Renal cortical epithelial cell (primary cell): ENCODE measurements at regions not wholly inside any gene's neighbourhood (a gene's known extent, or its start where the extent isn't known, plus 50 kb on each side); places are given as distances from the start of the nearest gene placed in this dataset.
"Not testable (repeated sequence)": the region's sequence is repeated elsewhere in the genome, so short reads cannot be mapped to it uniquely, and the experiment has no call there.

Source experiments
- DNase-seq: peaks from one replicate; pipeline ENCODE4 v3.0.0-alpha.2; 2011; ENCODE audit warnings: low read depth

DNA sequence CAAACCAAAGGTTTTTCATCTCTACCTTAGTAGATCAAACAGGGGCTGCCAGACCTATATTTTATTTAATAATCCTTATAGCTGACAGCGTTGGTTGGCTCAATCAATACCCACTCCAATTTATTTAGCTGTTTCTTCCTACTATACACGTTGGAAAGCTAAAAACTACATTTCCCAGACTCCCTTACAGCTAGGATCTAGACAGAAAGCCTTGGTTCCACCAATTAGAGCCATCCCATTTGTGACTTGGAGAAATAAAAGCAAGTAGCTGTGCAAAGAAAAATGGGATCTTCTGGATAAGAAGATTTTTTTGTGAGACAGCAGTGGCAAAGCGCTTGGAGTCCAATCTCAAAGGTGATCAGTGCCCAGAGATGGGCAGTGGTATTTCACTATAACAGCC lies 331.3 kb upstream of the MEIS1 start:
- no peak for DNase-seq

DNA sequence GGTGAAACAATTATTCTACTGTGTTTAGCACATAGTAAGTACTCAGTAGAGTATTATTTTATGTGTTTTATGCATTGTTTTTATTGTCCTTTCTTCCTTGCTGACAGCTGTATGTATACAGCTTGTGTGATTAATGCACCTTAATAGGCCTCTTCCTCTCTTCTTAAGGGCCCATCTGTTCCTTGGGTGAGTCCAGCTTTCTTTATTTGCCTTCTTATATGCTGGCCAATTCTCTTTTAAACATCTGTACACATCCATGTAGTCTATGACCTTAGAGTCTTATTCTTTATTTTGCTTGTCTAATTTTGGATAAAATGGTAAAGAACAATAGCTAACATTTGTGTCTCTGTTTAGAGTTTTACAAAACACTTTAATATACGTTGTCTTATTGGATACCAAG lies 333.7 kb upstream of the MEIS1 start:
- DNase-seq: no peak

DNA sequence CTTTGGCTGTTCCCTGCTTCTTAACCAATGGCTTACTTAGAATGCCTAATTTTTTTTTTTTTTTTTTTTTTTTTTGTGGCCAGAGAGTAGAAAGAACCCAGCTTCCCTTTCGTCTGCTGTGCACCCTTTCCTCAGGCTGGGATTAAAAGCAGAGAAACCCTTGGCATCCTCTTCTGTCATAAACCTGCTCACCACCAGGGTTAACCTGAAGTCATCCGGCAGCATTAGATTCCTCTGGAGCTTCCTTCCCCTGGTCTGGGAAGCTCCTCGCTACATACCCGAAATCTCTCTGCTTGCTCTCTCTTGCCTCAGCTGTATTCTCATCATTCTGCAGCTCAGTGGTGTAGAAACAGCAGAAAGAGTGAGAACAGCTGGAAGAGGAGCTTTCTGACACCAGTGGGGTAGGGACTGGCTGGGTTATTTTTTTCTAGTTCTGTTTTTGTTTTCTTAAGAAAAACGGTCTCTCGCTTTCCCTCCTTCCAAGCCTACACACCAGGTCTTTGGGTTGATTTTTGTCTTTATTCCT lies 339.0 kb upstream of the MEIS1 start:
- no peak for DNase-seq

DNA sequence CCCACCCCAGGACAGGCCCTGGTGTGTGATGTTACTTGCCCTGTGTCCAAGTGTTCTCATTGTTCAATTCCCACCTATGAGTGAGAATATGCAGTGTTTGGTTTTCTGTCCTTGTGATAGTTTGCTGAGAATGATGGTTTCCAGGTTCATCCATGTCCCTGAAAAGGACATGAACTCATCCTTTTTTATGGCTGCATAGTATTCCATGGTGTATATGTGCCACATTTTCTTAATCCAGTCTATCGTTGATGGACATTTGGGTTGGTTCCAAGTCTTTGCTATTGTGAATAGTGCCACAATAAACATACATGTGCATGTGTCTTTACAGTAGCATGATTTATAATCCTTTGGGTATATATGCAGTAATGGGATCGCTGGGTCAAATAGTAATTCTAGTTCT lies 340.2 kb upstream of the MEIS1 start:
- DNase-seq: not testable (repeated sequence)

DNA sequence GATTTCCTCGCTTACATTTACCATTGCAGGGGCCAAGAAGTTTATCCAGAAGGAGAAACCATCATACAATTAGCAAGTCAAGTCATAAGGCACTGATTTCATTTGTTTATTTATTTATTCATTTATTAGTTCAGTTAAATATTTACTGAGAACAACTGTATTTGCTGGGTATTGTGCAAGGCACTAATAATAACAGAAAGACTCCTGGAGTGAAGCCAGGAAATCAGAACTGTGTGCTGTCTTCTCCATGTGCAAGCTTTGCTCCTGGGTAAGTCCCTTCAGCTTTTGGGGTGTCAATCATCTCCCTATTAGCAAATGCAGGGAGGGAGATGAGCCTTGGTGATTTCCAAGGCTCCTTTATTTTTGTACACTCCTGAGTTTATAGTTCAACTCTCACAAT lies 341.6 kb upstream of the MEIS1 start:
- DNase-seq: no peak

DNA sequence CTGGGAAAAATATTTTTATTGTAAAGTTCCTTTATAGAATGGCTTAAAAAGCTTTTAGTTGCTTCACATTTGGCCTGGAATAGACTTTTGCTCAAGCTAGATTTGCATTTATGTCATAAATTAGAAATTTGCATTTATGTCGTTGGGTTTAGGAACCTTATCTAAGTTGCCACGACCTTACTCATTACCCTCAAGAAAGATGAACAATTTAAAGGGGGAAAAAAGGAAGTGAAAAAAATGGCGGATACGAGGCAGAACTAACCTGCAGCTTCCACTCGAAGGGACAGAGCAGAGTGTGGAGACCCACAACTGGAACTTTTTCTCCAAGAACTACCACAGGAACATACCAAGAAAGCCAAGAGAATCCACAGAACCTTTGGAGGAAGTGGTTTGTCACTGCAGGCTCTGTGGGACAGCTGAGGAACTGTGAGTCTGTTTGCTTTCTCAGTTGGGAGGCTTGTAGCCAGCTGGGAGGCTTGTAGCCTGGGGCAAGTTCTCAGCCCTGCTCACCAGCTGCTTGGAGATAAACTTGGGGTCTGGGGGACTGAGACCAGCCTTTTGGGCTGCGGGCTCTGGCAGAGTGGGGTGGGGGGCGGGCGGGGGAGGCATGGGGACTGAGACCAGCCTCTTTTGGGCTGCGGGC lies 349.9 kb upstream of the MEIS1 start:
- DNase-seq: no peak

DNA sequence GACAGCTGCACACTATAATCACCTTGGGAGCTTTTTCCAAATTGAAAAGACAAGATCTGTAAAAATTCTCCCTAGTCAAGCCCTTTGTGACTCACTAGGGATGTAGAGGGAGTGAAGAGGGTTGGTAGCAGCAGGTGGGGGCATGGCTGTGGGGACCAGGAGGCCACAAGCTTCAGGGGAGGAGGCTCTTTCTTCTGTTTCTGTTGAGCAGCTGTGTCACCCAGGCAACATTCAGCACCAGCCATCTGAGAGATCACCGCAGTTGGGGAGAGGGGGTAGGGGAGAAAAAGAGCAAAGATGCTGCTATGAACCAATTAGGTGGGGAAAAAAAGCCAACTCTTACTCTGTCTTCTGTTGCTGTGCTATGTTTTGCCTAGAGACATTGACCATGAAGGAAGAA lies 352.3 kb upstream of the MEIS1 start:
- no peak for DNase-seq

DNA sequence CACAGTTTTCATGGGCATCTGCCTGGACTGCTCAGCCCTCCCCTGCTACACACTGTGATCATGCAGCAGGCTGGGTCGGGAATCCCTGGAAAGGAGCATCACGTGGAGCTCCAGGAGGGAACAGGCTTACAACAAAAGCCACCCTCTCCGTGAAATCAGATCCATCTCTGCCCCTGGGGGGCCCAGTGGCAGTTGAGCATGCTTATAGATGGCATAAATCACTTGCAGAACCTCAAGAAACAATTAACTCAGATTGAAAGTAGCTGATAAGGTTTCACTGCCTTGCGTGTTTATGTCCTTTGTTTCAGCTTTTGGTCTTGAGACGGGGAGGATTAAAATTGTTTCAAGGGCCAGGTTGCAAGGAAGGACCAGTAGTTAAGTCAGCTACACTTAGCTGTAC lies 354.8 kb upstream of the MEIS1 start:
- no peak for DNase-seq

DNA sequence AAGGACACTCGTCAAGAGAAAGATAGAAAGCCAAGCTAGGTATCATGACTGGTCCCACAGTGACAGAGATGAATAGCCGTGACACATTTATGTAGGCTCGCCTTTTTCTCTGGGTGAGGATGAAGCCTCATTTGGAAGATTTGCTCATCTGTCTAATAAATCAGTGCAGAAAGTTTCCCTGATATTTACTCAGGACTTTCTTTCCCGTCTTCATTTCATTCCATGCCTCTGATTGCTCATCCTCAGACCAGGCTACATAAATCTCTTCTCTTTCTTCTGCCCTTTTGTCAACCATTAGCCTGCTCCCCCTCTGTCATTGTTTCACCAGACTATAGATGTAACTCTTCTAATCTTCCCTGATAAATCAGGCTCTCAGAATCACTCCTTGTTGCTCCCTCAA lies 361.8 kb upstream of the MEIS1 start:
- DNase-seq: no peak

DNA sequence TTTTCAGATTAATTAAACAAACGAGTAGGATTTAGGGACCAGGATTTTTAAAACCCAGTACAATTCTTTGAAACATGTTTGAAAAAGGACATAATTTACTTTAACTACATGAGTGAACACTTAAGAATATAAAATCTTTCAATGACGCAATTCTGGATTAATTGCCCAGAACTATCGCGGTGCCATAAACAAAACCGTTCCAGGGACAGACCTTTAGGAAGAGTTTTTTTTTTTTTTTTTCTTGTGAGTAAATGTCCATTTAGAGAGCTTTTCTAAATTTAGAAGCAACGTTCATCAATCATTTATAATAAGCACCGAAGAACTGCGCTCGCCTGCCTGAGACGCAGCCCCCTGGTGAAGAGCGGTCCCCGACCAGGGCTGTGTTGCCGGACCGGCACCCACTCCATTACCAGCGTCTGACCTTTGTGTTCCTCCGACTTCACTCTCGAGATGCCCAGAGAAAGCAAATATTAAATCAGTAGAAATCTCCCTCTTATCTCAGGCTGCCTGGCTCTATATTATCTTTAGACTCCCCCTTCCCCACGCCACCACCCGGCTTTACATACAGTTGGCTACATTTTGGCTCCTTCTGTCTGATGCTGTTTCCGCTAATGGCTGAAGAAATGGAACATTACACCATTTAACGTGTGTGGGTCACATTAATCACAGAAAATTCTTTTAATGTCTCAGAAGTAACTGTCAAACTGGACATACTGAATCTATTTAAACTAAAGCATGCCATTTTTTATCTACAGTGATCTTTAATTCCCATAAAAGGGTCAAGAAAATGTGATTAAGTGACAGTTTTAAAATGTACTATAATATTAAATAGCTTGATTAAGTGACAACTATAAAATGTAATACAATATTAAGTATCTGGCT lies 364.0 kb upstream of the MEIS1 start:
- DNase-seq: no peak

DNA sequence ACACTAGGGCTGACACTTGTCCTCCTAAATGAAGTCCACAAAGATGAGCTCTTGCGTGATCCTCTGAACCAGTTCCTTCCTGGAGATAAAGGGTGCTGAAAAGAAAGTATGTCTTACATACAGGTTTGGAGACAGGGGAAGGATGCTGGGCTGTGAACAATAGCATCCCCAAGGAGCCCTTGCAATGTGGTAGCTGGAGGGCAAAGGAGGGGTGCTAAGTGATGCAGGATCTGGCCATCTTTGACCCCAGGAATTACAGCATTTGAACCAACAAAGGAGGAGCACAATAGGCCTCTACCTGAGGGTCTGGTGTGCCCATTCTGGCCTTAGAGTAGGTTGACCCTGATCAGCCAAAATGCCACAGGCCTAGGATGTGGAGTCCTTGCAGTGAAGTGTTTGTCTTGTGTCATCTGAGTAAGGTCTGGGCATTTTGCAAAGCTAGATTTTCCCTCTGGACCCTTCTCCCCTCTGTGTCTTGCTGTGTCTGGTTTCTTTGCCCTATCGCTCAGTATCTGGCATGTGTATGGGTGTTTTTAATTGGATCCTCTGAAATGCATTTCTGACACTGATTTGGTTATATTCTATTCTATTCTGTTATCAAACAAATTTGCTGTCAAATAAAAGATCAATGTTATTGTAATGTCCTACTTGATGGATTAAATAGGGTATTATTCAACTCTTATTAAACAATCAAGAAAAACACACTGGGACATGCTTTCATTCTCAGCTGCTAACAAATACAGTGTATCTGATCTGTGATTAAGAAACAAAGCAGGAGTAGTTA lies 364.8 kb upstream of the MEIS1 start:
- DNase-seq: no peak

DNA sequence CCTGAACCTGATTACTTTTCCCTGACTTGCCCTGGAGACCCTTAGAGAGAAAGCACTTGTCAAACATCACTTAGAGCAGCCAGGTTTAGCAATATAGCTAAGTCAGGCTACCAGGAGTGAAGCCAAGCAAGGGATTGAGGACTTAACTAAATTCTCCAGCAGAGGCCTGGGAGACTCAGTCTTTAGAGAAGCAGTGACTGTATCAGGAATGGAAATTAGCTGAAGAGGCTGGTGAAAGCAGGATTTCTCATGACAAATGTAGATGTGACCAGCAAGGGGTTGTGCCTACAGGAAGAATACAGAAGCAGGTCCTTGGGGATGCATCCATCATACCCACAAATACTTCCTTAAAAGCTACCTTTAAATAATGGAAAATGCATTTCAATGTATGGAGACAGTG lies 368.9 kb upstream of the MEIS1 start:
- no peak for DNase-seq

DNA sequence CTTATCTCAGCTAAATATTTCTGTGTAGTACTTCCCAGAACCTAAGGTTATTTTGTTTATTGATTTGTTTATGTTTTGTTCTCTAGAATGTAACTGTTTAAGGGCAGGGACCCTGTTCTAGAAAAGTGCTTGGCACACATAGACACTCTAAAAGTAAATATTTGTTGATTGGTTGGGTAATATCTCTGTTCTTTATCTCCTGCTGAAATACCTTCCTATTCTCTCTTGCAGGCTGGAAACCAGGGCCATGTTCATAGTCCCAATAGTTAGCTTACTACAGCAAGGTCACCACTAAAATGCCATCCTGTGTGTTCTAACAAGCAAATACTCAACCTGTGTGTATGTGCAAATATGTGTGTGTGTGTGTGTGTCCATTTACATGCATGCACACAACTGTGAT lies 375.6 kb upstream of the MEIS1 start:
- DNase-seq: no peak

DNA sequence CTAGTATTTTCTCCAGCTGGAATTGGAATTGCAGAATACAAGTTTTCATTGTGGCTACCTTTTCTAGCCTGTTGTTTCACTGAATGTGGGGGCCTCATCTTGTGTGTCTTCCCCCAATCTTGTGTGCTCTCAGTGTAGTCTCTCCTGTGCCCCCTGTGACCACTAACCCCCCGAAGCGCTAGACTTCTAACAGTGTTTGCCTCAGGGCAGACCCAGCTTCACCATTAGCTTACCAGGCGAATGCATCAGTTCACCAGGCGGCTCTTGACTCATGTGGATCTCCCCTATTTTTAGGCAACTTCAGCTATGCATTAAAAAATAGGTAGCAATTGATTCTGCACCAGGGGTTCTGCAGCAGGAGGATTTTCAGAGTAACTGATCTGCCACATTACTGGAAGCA lies 376.2 kb upstream of the MEIS1 start:
- no peak for DNase-seq

DNA sequence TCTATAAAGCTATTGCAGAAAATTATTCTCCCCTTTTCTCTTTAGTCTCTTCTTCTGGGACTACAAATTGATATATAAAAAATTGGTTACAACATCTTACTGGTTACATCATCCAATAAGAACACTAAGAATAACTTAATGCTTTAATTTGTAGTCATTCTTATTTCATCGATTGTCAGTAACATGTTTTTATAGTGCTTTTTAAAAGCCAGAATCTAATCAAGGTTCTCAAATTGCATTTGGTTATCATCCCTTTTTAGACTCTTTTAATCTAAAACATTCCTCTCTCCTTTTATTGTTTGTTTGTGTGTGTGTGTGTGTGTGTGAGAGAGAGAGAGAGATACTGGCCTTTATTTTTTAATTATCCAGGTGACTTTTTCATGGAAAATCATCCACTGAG lies 377.1 kb upstream of the MEIS1 start:
- no peak for DNase-seq

DNA sequence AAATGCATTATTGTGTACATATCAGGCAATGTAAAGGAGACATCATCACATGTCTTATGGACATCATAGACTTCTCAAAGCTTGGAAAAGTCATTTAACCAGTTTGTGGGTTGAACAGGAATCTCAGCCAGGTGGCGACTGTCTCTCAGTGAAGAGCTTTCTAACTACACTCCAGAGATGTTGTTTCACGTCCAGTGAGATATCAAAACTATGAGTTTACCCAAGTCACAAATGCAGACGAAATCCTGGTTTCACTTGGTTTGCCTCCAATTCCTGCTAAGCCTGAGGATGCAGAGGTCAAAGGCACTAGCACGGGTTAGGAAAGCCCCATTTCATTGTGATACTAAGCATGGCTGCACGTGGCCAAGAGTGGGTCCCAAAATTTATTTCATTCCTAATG lies 384.5 kb upstream of the MEIS1 start:
- DNase-seq: no peak

DNA sequence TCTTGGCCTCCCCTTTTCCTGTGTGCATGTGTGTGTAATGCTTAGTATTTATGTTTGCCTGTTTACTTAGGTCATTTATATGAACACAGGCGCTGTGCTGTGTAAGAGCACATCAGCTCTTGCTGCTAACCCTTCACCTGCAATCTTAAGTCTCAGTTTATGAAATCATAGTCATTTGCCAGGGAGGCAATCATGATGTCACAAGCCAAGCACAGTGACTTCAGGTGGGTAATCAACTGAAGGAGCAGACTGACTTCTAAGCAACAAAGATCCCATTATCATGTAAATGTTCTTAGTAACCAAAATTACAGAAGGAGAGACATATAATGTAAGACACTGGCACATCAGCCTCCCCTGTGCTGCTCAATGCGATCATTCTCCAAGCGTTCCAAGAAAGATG lies 386.3 kb upstream of the MEIS1 start:
- DNase-seq: no peak

DNA sequence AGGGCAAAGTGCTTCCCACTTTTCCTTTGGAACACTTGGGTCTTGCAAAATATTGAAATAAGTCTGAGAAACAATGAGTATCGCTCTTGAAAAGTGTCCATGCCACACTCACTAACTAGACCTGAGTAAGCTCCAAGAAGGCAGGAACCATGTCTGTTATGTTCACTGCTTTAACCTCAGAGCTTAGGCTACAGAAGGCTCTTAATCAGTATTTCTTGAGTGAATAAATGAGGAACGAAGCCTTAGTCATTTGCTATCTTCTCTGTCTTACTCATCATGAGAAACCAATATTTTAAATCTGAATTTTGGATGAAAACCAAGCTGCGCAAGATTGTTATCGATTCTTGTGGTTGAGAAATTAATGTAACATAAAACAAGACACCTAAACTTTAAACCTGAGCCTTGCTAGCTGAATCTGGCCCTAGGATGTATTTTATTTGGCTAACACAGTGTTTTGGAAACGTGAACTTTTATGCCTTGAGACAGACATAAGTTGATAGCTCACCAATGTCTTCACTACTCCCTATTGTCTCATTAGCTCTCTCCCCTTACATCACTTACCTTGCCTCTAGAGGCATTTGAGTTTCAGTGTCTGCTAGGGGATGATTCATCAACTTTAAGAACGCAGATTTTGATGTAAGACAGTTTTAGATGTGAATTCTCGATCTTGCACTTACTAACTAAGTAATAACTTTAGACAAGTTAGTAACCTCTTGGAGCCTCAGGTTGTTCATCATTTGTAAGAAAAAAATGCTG lies 392.8 kb upstream of the MEIS1 start:
- no peak for DNase-seq

DNA sequence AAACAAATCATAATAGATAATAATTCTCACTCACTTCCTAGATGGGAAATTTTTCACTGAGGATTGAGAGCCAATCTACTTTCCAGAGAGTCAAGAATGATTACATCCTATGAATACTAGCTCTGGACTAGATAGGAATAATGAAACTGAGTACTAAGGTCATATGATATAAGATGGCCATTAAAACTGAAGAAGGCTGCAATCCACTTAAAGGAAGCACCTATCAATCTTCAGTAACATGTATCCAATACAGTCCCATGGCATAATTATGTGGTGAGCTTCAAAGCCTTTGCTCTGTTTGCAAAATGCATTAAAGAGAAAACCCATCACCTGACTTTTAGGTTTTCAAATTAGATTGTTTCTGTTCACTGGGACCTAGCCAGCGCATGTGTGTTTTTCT lies 398.0 kb upstream of the MEIS1 start:
- DNase-seq: no peak

DNA sequence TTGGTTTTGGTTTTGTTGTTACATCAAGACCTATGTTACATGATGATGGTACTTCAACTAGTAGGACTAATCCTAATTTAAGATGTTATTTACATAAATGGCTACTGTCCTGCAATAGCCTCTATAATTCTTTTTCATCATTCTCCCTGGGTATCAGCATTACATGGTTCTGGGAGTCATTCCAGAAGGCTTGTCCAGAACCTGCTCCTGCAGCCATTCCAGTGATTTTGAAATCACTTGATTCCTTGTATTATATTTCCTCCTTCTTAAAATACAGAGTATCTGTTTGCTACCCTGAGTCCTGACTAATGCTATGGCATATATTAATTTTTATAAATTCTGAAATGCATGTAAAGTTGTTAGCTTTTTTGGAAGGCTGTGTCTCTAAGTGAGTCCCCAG lies 400.5 kb upstream of the MEIS1 start:
- no peak for DNase-seq

DNA sequence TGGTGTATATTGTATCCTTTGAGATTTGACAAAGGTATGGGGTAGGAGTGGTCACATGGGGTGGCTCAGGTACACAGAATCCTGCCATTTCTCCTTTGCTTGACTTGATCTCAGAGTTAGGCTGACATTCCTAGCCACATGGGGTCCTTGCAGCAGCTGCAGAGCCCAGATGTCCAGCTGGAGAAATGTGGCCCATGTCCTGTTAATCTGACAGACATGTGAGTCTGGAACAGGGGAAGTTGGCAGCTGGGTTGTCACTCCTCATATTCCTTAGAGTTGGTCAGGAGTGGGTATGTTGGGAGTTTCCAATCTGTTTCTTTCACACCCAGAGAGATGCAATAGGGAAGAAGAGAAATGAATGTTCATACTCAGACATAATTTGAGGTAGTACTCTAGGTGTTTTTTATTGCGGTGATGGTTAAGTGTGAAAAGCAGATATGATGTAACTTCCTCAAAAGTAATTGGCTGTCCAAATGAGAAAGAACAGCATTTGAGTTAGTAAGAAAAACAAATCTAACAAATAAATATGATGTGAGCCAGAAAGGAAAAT lies 402.6 kb upstream of the MEIS1 start:
- DNase-seq: no peak

DNA sequence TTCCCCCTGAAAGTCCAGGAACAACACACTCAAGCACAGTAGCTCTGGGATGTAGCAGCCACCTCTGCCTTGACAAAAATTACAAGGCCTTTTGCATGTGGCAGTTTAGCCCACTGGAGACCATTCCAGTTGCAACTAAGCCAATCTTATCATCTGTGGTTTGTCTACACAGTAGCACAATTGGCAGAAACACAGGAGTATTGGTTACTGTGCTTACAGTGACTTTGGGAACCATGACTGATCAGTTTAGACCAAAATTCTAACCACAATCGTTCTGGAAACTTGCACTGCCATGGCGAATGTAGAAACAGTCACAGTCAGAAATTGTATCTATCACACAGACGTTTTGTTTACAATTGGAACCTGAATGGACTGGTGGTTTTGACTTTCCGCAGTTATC lies 403.7 kb upstream of the MEIS1 start:
- no peak for DNase-seq
